Astrocyte (in vitro differentiated cells and primary cell): ENCODE measurements at regions not wholly inside any gene's neighbourhood (a gene's known extent, or its start where the extent isn't known, plus 50 kb on each side); places are given as distances from the start of the nearest gene placed in this dataset.

Experiments
- DNase-seq: peaks from one replicate; pipeline ENCODE4 v3.0.0-alpha.2; 2010; ENCODE audit warnings: low read depth
- FAIRE-seq: peaks from 2 replicates; lab custom pipeline; 2011; peaks lifted over from hg19 to GRCh38; lab: Jason Lieb, UNC
- H2AFZ ChIP-seq: 2 replicates; pipeline ENCODE4 v1.6.0; 2012; ENCODE audit warnings: low read depth, low read length, inconsistent platforms
- H3K27ac ChIP-seq: 2 replicates; pipeline ENCODE4 v1.5.1; 2011; ENCODE audit warnings: low read depth, low read length, inconsistent platforms
- H3K27me3 ChIP-seq: 2 replicates; pipeline ENCODE4 v1.6.0; 2011; ENCODE audit warnings: low read length, inconsistent platforms; ENCODE audit not compliant: insufficient read depth
- H3K36me3 ChIP-seq: 2 replicates; pipeline ENCODE4 v1.5.1; 2011; ENCODE audit warnings: low read length, inconsistent platforms; ENCODE audit not compliant: insufficient read depth
- H3K4me1 ChIP-seq: 2 replicates; pipeline ENCODE4 v1.5.1; 2011; ENCODE audit warnings: low read length, inconsistent platforms; ENCODE audit not compliant: insufficient read depth
- H3K4me2 ChIP-seq: 2 replicates; pipeline ENCODE4 v1.6.0; 2012; ENCODE audit warnings: low read length, inconsistent platforms
- H3K4me3 ChIP-seq: 2 replicates; pipeline ENCODE4 v1.5.1; 2011; ENCODE audit warnings: low read depth, mild to moderate bottlenecking, low read length, inconsistent platforms; ENCODE audit not compliant: insufficient read depth
- H3K79me2 ChIP-seq: 2 replicates; pipeline ENCODE4 v1.6.0; 2012; ENCODE audit warnings: mild to moderate bottlenecking, low read length, inconsistent platforms; ENCODE audit not compliant: insufficient read depth
- H3K9ac ChIP-seq: 2 replicates; pipeline ENCODE4 v1.6.0; 2012; ENCODE audit warnings: mild to moderate bottlenecking, low read length, inconsistent platforms
- H3K9me3 ChIP-seq: 2 replicates; pipeline ENCODE4 v1.5.1; 2012; ENCODE audit warnings: low read depth, mild to moderate bottlenecking, low read length, inconsistent platforms; ENCODE audit not compliant: insufficient read depth
- H4K20me1 ChIP-seq: 2 replicates; pipeline ENCODE4 v1.6.0; 2012; ENCODE audit warnings: low read length, inconsistent platforms; ENCODE audit not compliant: insufficient read depth
- H3K27ac Mint-ChIP-seq: one replicate; pipeline ENCODE4 v1.8.0; 2021; ENCODE audit warnings: mild to moderate bottlenecking, mixed read lengths; ENCODE audit not compliant: unreplicated experiment
- H3K27me3 Mint-ChIP-seq: one replicate; pipeline ENCODE4 v1.8.0; 2021; ENCODE audit warnings: low read depth, mixed read lengths; ENCODE audit not compliant: unreplicated experiment
- H3K36me3 Mint-ChIP-seq: one replicate; pipeline ENCODE4 v1.8.0; 2021; ENCODE audit warnings: low read depth, mixed read lengths; ENCODE audit not compliant: unreplicated experiment
- H3K4me1 Mint-ChIP-seq: one replicate; pipeline ENCODE4 v1.8.0; 2021; ENCODE audit warnings: low read depth, mixed read lengths; ENCODE audit not compliant: unreplicated experiment
- H3K4me3 Mint-ChIP-seq: one replicate; pipeline ENCODE4 v1.8.0; 2021; ENCODE audit warnings: mild to moderate bottlenecking, moderate library complexity, mixed read lengths; ENCODE audit not compliant: unreplicated experiment
- H3K9me3 Mint-ChIP-seq: one replicate; pipeline ENCODE4 v1.8.0; 2021; ENCODE audit warnings: mild to moderate bottlenecking, mixed read lengths; ENCODE audit not compliant: unreplicated experiment
- EZH2 ChIP-seq: IDR thresholded peaks from 2 replicates; pipeline ENCODE4 v1.6.1; 2012; ENCODE audit warnings: mild to moderate bottlenecking, low read length, inconsistent platforms; ENCODE audit not compliant: insufficient read depth
- TF ChIP-seq, protein P1 (sequence below): IDR thresholded peaks from 2 replicates; pipeline ENCODE4 v1.5.1; 2011; ENCODE audit warnings: low read depth, mild to moderate bottlenecking, inconsistent platforms, low read length, moderate library complexity; ENCODE audit not compliant: insufficient read depth

DNA sequence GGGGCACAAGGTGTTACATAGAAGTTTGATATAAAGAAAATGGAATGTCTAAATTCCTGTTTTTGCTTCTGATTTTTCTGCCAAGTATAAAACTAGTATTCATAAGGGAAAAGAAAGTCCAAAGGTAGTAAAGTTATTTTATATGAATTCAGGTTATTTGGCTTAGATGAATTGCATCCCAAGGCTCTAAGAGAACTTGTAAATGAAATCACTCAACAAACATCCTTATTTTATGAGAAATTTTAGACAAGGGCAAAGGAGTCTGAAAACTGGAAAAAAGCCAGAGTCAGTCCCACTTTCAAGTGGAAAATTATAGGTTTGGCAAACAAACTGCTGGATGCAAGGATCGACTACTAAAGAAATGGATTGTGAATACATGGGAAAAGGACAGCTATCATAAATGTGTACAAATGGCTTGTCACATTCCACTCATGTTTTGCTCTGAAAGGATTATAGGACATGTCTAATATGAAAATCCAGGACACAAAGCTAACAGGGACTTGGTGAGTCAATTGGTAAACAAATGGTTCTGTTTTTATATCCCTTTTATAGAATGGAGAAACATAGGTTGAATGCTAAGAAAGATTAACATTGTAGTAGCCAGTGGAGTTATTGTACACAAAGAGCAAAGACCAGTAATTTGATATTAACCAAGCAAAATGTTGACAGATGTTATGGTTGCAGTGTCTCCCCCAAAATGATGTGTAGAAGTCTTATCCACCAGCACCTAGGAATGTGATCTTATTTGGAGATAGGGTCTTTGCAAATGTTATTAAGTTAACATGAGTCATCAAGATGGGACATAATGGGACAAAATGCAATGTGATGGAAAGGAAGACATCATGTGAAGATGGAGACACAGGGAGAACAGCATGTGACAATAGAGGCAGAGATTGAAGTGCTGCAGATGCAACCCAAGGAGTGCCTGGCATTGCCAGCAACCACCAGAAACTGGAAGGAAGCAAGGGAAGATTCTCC, 495.7 kb downstream of the TLE1 start:
- DNase-seq (no peak), FAIRE-seq (no peak)
- Histone ChIP-seq H3K36me3 (no peaks in the 10 kb centered on the region), H3K9ac (no peak overlapping the region), H3K9me3 (no peaks in the 10 kb centered on the region), H3K4me2 (no peak overlapping the region), H2AFZ (no peak overlapping the region), H3K27me3 (no peaks in the 10 kb centered on the region), H3K27ac (no peak overlapping the region), H3K79me2 (no peaks in the 10 kb centered on the region), H4K20me1 (no peaks in the 10 kb centered on the region), H3K4me1 (no peaks in the 10 kb centered on the region), H3K4me3 (no peak overlapping the region)
- Mint-ChIP-seq H3K4me1 (no peaks in the 10 kb centered on the region), H3K9me3 (peaks cover 5% of the 10 kb centered on the region), H3K36me3 (no peaks in the 10 kb centered on the region), H3K27me3 (no peaks in the 10 kb centered on the region), H3K4me3 (no peak overlapping the region), H3K27ac (no peak overlapping the region)
- TF ChIP-seq EZH2: no peak
- TF ChIP-seq, protein P1, sequence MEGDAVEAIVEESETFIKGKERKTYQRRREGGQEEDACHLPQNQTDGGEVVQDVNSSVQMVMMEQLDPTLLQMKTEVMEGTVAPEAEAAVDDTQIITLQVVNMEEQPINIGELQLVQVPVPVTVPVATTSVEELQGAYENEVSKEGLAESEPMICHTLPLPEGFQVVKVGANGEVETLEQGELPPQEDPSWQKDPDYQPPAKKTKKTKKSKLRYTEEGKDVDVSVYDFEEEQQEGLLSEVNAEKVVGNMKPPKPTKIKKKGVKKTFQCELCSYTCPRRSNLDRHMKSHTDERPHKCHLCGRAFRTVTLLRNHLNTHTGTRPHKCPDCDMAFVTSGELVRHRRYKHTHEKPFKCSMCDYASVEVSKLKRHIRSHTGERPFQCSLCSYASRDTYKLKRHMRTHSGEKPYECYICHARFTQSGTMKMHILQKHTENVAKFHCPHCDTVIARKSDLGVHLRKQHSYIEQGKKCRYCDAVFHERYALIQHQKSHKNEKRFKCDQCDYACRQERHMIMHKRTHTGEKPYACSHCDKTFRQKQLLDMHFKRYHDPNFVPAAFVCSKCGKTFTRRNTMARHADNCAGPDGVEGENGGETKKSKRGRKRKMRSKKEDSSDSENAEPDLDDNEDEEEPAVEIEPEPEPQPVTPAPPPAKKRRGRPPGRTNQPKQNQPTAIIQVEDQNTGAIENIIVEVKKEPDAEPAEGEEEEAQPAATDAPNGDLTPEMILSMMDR: no peak

DNA sequence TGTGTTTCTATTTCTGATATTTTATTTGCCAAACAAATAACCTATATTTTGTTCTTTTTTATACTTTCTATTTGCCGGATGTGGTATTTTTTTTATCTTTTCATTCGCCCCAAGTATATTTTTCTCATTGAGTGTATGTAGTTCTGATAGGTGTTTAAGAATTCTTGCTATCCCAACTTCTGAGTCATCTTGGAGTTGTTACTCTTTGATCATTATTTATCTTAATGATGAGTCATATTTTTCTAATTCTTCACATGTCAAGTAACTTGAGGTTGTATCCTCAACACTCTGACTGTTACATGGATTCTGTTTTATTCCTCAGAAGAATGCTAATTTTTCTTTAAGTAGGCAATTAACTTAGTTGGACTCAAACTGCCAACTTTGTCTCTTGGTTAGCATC, 498.1 kb downstream of the TLE1 start:
- Mint-ChIP-seq H3K9me3 (peaks cover 5% of the 10 kb centered on the region), H3K4me1 (no peaks in the 10 kb centered on the region), H3K36me3 (no peaks in the 10 kb centered on the region), H3K4me3 (no peak overlapping the region), H3K27me3 (no peaks in the 10 kb centered on the region), H3K27ac (no peak overlapping the region)
- no peaks in the 10 kb centered on the region for H3K9me3 ChIP-seq
- peak; percentile 58 for DNase-seq
- no peaks in the 10 kb centered on the region for H3K36me3 ChIP-seq
- H2AFZ ChIP-seq: no peak overlapping the region
- FAIRE-seq: no peak
- no peak overlapping the region for H3K9ac ChIP-seq
- H3K27ac ChIP-seq: no peak overlapping the region
- H3K79me2 ChIP-seq: no peaks in the 10 kb centered on the region
- H3K4me3 ChIP-seq: no peak overlapping the region
- no peaks in the 10 kb centered on the region for H3K4me1 ChIP-seq
- H3K4me2 ChIP-seq: no peak overlapping the region
- TF ChIP-seq EZH2: no peak
- TF ChIP-seq, protein P1: no peak
- no peaks in the 10 kb centered on the region for H4K20me1 ChIP-seq
- H3K27me3 ChIP-seq: no peaks in the 10 kb centered on the region

DNA sequence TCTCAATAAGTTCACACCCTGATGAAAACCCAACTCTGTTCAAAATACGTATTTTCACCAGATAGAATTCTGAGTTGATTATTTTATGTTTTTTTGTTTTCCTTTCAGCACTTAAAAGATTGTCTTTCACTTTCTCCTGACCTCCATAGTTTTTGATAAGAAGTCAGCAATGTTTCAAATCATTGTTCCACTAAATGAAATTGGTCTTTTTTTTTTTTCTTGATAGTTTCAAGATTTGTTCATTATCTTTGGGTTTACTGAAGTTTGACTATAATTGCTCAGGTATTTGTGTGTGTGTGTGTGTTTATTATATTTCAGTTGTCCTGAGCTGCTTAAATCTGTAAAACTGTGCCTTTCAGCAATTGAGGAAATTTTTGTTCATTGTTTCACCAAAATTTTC, 498.7 kb downstream of the TLE1 start:
- Mint-ChIP-seq H3K27me3 (no peaks in the 10 kb centered on the region), H3K9me3 (peaks cover 5% of the 10 kb centered on the region), H3K36me3 (no peaks in the 10 kb centered on the region), H3K4me1 (no peaks in the 10 kb centered on the region), H3K4me3 (no peak overlapping the region), H3K27ac (no peak overlapping the region)
- Histone ChIP-seq H2AFZ (no peak overlapping the region), H3K27ac (no peak overlapping the region), H3K27me3 (no peaks in the 10 kb centered on the region), H3K36me3 (no peaks in the 10 kb centered on the region), H3K9ac (no peak overlapping the region), H4K20me1 (no peaks in the 10 kb centered on the region), H3K4me3 (no peak overlapping the region), H3K9me3 (no peaks in the 10 kb centered on the region), H3K79me2 (no peaks in the 10 kb centered on the region), H3K4me1 (no peaks in the 10 kb centered on the region), H3K4me2 (no peak overlapping the region)
- FAIRE-seq (no peak), DNase-seq (peak; percentile 2)
- TF ChIP-seq, protein P1: no peak
- no peak for TF ChIP-seq EZH2
